Astrocyte of the cerebellum (primary cell): ENCODE measurements at regions not wholly inside any gene's neighbourhood (a gene's known extent, or its start where the extent isn't known, plus 50 kb on each side); places are given as distances from the start of the nearest gene placed in this dataset.

ENCODE experiments used
- DNase-seq: peaks from one replicate; pipeline ENCODE4 v3.0.0-alpha.2; 2011; ENCODE audit warnings: low read depth
- H3K4me3 ChIP-seq: 2 replicates; pipeline ENCODE4 v1.5.1; 2011; ENCODE audit warnings: mild to moderate bottlenecking, low read depth, low read length, moderate library complexity
- in situ Hi-C: cut with HindIII; loops from 2 replicates; pipeline ENCODE4 v1.10.0; 2017; ENCODE audit warnings: low sequenced_read_pairs
- TF ChIP-seq, protein P1 (sequence below): IDR thresholded peaks from 2 replicates; pipeline ENCODE4 v1.5.1; 2012; ENCODE audit warnings: low read length, low read depth, moderate library complexity, mild to moderate bottlenecking; ENCODE audit errors: missing control alignments

DNA sequence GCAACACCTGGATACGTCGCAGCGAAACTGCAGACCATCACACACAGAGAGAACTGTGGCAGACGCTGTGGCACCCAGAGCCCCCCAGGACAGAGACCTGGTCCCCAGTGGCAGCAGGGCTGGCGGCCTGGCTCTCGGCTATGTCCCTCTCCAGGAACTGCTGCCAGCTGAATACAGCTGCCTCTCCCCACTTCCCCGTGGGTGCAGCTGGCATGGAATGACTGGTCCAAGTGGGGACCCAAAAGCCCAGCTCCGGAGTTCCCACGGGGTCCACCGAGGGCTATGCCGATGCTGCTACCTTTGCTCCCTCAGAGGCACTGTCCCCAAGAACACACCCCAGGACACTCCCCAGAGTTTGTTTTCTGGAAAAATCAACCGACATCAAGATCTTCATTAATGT, 67.8 kb upstream of the GATA2 start:
- no peak overlapping the region for H3K4me3 ChIP-seq
- in situ Hi-C loops = no loop called here
- TF ChIP-seq, protein P1, sequence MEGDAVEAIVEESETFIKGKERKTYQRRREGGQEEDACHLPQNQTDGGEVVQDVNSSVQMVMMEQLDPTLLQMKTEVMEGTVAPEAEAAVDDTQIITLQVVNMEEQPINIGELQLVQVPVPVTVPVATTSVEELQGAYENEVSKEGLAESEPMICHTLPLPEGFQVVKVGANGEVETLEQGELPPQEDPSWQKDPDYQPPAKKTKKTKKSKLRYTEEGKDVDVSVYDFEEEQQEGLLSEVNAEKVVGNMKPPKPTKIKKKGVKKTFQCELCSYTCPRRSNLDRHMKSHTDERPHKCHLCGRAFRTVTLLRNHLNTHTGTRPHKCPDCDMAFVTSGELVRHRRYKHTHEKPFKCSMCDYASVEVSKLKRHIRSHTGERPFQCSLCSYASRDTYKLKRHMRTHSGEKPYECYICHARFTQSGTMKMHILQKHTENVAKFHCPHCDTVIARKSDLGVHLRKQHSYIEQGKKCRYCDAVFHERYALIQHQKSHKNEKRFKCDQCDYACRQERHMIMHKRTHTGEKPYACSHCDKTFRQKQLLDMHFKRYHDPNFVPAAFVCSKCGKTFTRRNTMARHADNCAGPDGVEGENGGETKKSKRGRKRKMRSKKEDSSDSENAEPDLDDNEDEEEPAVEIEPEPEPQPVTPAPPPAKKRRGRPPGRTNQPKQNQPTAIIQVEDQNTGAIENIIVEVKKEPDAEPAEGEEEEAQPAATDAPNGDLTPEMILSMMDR = no peak

DNA sequence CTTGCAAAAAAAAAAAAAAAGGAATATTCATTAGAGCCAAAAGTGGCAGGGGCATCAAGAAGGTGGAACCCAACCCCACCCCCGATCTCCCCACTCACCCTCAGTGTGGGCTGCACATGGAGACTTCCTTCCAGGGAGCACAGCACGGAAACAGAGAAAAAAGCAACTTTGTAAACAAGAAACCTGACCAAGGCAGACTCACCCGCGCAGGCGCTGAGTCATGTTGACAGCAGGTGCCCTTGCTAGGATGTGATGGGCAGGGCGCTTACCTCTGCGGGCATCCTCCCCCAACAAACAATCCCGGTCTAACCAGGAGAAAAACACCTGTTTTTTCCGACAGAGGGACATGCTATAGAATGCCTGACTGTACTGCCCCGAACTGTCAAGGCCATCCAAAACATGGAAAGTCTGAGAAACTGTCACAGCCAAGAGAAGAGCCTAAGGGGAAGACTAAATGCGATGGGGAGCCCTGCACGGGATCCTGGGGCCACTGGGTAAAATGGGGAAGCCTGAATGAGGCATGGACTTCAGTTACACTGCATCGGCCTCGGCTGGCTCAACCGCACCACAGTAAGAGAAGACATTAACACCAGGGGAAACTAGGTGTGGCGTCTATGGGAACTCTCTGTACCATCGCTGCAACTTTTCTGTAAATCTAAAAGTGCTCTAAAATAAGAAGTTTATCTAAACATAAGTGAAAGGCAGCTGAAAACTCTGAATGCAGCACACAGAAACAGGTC, 66.7 kb upstream of the GATA2 start:
- DNase-seq = no peak
- in situ Hi-C loops = no loop called here

More for the DNA sequence above, 67.8 kb upstream of the GATA2 start:
- DNase-seq = no peak

DNA sequence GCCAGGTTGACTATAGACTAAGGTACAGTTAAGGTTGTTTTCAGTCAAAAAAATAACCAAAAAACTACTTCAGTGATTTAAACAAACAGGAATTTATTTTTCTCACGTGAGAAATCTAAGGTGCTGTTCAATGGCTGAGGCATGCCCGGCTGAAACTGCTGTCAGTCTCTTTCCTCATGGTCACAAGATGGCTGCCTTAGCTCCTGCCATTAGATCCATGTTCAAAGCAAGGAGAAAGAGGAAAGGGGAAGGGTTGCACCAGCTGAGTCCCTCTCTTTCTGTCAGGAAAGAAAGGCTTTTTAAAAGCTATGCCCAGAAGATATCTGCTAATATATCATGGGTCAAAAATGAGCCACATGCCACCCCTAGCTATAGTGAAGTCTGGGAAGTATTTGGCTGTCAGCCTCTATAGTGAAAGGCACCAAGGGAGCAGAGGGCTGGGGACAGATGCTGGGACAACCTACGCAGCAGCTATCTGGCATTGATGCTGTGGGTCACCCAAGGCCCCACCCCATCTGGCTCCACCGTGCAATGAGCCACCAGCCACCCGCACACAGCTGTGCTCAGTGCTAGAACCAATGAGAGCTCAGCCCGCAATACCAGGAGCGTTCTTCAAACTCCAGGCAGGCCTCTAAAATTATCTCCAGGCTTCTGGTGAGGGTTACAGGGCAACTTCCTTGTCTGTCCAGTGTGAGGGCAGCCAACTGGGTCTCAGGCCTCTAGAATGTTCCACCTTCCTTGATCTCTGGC, 64.7 kb upstream of the GATA2 start:
- in situ Hi-C loops = no loop called here
- no peak for DNase-seq
- TF ChIP-seq, protein P1 = no peak
- H3K4me3 ChIP-seq = no peak overlapping the region

More for the DNA sequence above, 66.7 kb upstream of the GATA2 start:
- H3K4me3 ChIP-seq = no peak overlapping the region
- TF ChIP-seq, protein P1 = no peak

DNA sequence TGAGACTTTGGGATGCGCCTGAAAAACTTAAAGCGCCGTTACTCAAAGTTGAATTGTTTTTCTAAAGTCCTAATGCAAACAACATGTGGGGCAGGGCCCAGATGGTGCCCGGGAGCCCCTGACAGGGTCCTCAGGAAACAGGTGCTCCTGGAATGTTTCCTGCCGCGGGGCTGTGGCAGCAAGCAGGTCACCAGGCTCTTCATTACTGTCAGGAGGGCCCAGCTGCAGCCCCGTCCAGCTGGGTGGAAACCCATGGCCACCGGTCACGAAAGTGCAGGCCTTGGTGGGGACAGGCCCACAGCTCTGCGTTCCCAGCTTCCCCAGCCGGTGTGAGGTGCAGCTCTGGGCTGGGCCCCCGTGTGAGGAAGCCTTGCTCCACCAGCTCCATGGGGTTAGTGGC, 63.9 kb upstream of the GATA2 start:
- DNase-seq = no peak
- in situ Hi-C loops = no loop called here
- TF ChIP-seq, protein P1 = no peak
- H3K4me3 ChIP-seq = no peak overlapping the region

DNA sequence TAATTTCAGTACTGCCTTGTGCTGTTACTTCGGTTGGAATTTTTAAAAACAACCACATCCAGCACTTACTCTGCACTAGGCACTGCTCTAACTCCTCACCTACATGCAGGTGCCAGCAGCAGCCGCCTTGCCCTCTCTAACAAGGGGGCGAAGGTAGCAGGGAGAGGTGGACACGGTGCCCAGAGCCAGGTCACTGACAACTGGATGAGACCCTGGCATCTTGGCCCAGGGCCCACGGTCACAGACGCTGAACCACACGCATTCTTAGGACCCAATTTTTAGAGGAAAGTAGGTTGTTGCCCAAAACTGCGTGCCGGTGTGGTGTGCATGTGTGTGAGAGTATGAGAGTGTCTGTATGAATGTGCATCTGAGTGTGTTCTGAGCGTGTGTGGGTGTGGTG, 63.4 kb upstream of the GATA2 start:
- no peak overlapping the region for H3K4me3 ChIP-seq
- no peak for DNase-seq
- in situ Hi-C loops = no loop called here
- TF ChIP-seq, protein P1 = no peak

DNA sequence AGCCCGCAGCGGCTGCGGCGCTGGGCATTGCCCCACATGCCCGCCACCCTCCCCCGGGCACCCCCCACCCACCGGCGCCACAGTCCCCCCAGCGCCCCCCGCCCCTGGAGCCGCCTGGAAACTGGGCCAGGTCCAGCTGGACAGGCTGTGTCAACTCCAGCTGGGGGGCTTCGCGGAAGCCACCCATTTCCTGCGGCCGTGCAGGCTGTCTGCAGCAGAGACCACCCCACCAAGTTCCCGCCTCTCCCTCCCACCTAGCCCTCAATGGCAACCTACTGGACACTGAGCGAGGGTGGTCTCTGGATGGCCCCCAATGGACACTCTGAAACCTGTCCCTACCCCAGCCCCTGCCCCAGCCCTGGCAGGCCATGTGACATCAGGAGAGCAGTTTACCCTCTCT, 62.8 kb upstream of the GATA2 start:
- no peak for DNase-seq
- no peak overlapping the region for H3K4me3 ChIP-seq
- in situ Hi-C loops = no loop called here
- TF ChIP-seq, protein P1 = no peak
